Activated CD4-positive, alpha-beta T cell treated with anti-CD3 and anti-CD28 coated beads, Interleukin-2, amount 10 ng/mL, durations not matched to agents 7 days and 5 days (primary cell): ENCODE measurements at regions not wholly inside any gene's neighbourhood (a gene's known extent, or its start where the extent isn't known, plus 50 kb on each side); places are given as distances from the start of the nearest gene placed in this dataset.

Source experiments
- CTCF ChIA-PET: fragments of 350-600 bp; sonication (Branson Sonifier 250); formaldehyde crosslinking; loops from one replicate; lab custom pipeline; 2021; ENCODE audit warnings: antibody characterized with exemption; lab: Charles Lee
- POLR2A ChIA-PET: fragments of 350-600 bp; sonication (Branson Sonifier 250); formaldehyde crosslinking; loops from one replicate; lab custom pipeline; 2021; ENCODE audit warnings: antibody characterized with exemption; lab: Charles Lee
- DNase-seq: peaks from one replicate; pipeline ENCODE4 v3.0.0-alpha.2; 2020
- H3K27ac Mint-ChIP-seq: one replicate; pipeline ENCODE4 v1.8.0; 2021; ENCODE audit warnings: mild to moderate bottlenecking, moderate library complexity, mixed read lengths
- H3K27me3 Mint-ChIP-seq: one replicate; pipeline ENCODE4 v1.8.0; 2021; ENCODE audit warnings: mixed read lengths
- H3K36me3 Mint-ChIP-seq: one replicate; pipeline ENCODE4 v1.8.0; 2021; ENCODE audit warnings: low read depth, mixed read lengths
- H3K4me1 Mint-ChIP-seq: one replicate; pipeline ENCODE4 v1.8.0; 2021; ENCODE audit warnings: mixed read lengths
- H3K4me3 Mint-ChIP-seq: one replicate; pipeline ENCODE4 v1.8.0; 2021; ENCODE audit warnings: mild to moderate bottlenecking, moderate library complexity, mixed read lengths
- H3K9me3 Mint-ChIP-seq: one replicate; pipeline ENCODE4 v1.8.0; 2021; ENCODE audit warnings: mixed read lengths

GRCh38 chr7:25847336-25848070 is 304.5 kb upstream of the NFE2L3 start:
- Mint-ChIP-seq H3K9me3 (no peaks in the 10 kb centered on the region), H3K36me3 (peaks cover 1% of the 10 kb centered on the region), H3K4me1 (peaks cover 6% of the 10 kb centered on the region), H3K4me3 (no peak overlapping the region), H3K27me3 (peaks cover 41% of the 10 kb centered on the region), H3K27ac (no peak overlapping the region)
- CTCF ChIA-PET, result interaction anchor here (0.9 to 1.0 kb wide), 3 partner anchors 9 to 667 kb away, joined by 3 to 4 read pairs (median 4); no protein-coding TSS in a partner anchor
- POLR2A ChIA-PET, result no interaction called here
- no peak for DNase-seq

- ChIA-PET CTCF (no interaction called here), POLR2A (no interaction called here)
- no peak overlapping the region for H3K4me3 Mint-ChIP-seq
- peaks cover 21% of the 10 kb centered on the region for H3K4me1 Mint-ChIP-seq
- H3K9me3 Mint-ChIP-seq, result no peaks in the 10 kb centered on the region
- H3K27ac Mint-ChIP-seq, result no peak overlapping the region
- H3K27me3 Mint-ChIP-seq, result peaks cover 52% of the 10 kb centered on the region
- DNase-seq, result no peak
- peaks cover 3% of the 10 kb centered on the region for H3K36me3 Mint-ChIP-seq
Measured at GRCh38 chr7:25849500-25850184, 302.4 kb upstream of the NFE2L3 start.

- H3K27me3 Mint-ChIP-seq, result peaks cover 57% of the 10 kb centered on the region
- ChIA-PET CTCF (no interaction called here), POLR2A (no interaction called here)
- no peak for DNase-seq
- no peak overlapping the region for H3K4me3 Mint-ChIP-seq
- H3K27ac Mint-ChIP-seq, result no peak overlapping the region
- H3K9me3 Mint-ChIP-seq, result peaks cover 3% of the 10 kb centered on the region
- peaks cover 25% of the 10 kb centered on the region for H3K4me1 Mint-ChIP-seq
- H3K36me3 Mint-ChIP-seq, result peaks cover 3% of the 10 kb centered on the region
Measured at GRCh38 chr7:25850216-25850615, 301.8 kb upstream of the NFE2L3 start.

- no peak for DNase-seq
- peaks cover 28% of the 10 kb centered on the region for H3K4me1 Mint-ChIP-seq
- ChIA-PET CTCF (interaction anchor here (1.0 to 2.4 kb wide), 2 partner anchors 11 to 284 kb away, joined by 3 to 11 read pairs; no protein-coding TSS in a partner anchor), POLR2A (no interaction called here)
- peaks cover 59% of the 10 kb centered on the region for H3K27me3 Mint-ChIP-seq
- no peak overlapping the region for H3K4me3 Mint-ChIP-seq
- H3K27ac Mint-ChIP-seq, result no peak overlapping the region
- H3K36me3 Mint-ChIP-seq, result peaks cover 3% of the 10 kb centered on the region
- peaks cover 3% of the 10 kb centered on the region for H3K9me3 Mint-ChIP-seq
Measured at GRCh38 chr7:25850735-25851134, 301.3 kb upstream of the NFE2L3 start.

GRCh38 chr7:25851332-25852210 is 300.4 kb upstream of the NFE2L3 start:
- CTCF ChIA-PET, result interaction anchor here (0.6 to 2.4 kb wide), 7 partner anchors 8 to 590 kb away, joined by 3 to 11 read pairs (median 3); no protein-coding TSS in a partner anchor
- peak overlapping the region; percentile 58 for H3K4me3 Mint-ChIP-seq
- peaks cover 58% of the 10 kb centered on the region for H3K27me3 Mint-ChIP-seq
- peak; percentile 71 for DNase-seq
- H3K9me3 Mint-ChIP-seq, result peaks cover 3% of the 10 kb centered on the region
- peaks cover 28% of the 10 kb centered on the region for H3K4me1 Mint-ChIP-seq
- POLR2A ChIA-PET, result no interaction called here
- peak overlapping the region; percentile 31 for H3K27ac Mint-ChIP-seq
- H3K36me3 Mint-ChIP-seq, result peaks cover 3% of the 10 kb centered on the region

- H3K36me3 Mint-ChIP-seq, result peaks cover 3% of the 10 kb centered on the region
Measured at GRCh38 chr7:25852211-25852938, 299.6 kb upstream of the NFE2L3 start.

GRCh38 chr7:25852939-25853271 is 299.1 kb upstream of the NFE2L3 start:
- ChIA-PET CTCF (interaction anchor here (2.4 kb wide), 1 partner anchor 9 kb away, joined by 11 read pairs; no protein-coding TSS in a partner anchor), POLR2A (no interaction called here)
- Mint-ChIP-seq H3K27me3 (peaks cover 50% of the 10 kb centered on the region), H3K4me3 (peak overlapping the region; percentile 15), H3K36me3 (peaks cover 3% of the 10 kb centered on the region), H3K27ac (no peak overlapping the region), H3K4me1 (peaks cover 28% of the 10 kb centered on the region), H3K9me3 (peaks cover 3% of the 10 kb centered on the region)
- no peak for DNase-seq

More at GRCh38 chr7:25852211-25852938, 299.6 kb upstream of the NFE2L3 start:
- peak overlapping the region; percentile 31 for H3K27ac Mint-ChIP-seq
- DNase-seq, result no peak
- H3K4me3 Mint-ChIP-seq, result no peak overlapping the region
- POLR2A ChIA-PET, result no interaction called here
- CTCF ChIA-PET, result interaction anchor here (0.6 to 2.4 kb wide), 6 partner anchors 9 to 591 kb away, joined by 3 to 11 read pairs (median 4); no protein-coding TSS in a partner anchor
- peaks cover 3% of the 10 kb centered on the region for H3K9me3 Mint-ChIP-seq
- peaks cover 28% of the 10 kb centered on the region for H3K4me1 Mint-ChIP-seq
- H3K27me3 Mint-ChIP-seq, result peaks cover 50% of the 10 kb centered on the region

GRCh38 chr7:25853314-25853713 is 298.7 kb upstream of the NFE2L3 start:
- peaks cover 50% of the 10 kb centered on the region for H3K27me3 Mint-ChIP-seq
- peaks cover 28% of the 10 kb centered on the region for H3K4me1 Mint-ChIP-seq
- H3K36me3 Mint-ChIP-seq, result peaks cover 3% of the 10 kb centered on the region
- POLR2A ChIA-PET, result no interaction called here
- H3K4me3 Mint-ChIP-seq, result peak overlapping the region; percentile 15
- DNase-seq, result no peak
- CTCF ChIA-PET, result interaction anchor here (2.4 kb wide), 1 partner anchor 9 kb away, joined by 11 read pairs; no protein-coding TSS in a partner anchor
- peaks cover 3% of the 10 kb centered on the region for H3K9me3 Mint-ChIP-seq
- H3K27ac Mint-ChIP-seq, result no peak overlapping the region

GRCh38 chr7:25854059-25854458 is 297.9 kb upstream of the NFE2L3 start:
- H3K4me3 Mint-ChIP-seq, result no peak overlapping the region
- peaks cover 7% of the 10 kb centered on the region for H3K9me3 Mint-ChIP-seq
- ChIA-PET POLR2A (no interaction called here), CTCF (interaction anchor here (1.0 to 1.8 kb wide), 2 partner anchors 9 to 594 kb away, joined by 3 to 5 read pairs; no protein-coding TSS in a partner anchor)
- peaks cover 8% of the 10 kb centered on the region for H3K36me3 Mint-ChIP-seq
- peaks cover 33% of the 10 kb centered on the region for H3K4me1 Mint-ChIP-seq
- DNase-seq, result no peak
- peaks cover 48% of the 10 kb centered on the region for H3K27me3 Mint-ChIP-seq
- no peak overlapping the region for H3K27ac Mint-ChIP-seq

GRCh38 chr7:25854608-25855497 is 297.1 kb upstream of the NFE2L3 start:
- DNase-seq, result peak; percentile 45
- H3K36me3 Mint-ChIP-seq, result peaks cover 14% of the 10 kb centered on the region
- ChIA-PET POLR2A (no interaction called here), CTCF (interaction anchor here (0.9 to 1.8 kb wide), 5 partner anchors 8 to 1306 kb away, joined by 3 to 5 read pairs (median 3); no protein-coding TSS in a partner anchor)
- H3K27me3 Mint-ChIP-seq, result peaks cover 45% of the 10 kb centered on the region
- peaks cover 14% of the 10 kb centered on the region for H3K9me3 Mint-ChIP-seq
- peak overlapping the region; percentile 54 for H3K27ac Mint-ChIP-seq
- H3K4me1 Mint-ChIP-seq, result peaks cover 37% of the 10 kb centered on the region
- no peak overlapping the region for H3K4me3 Mint-ChIP-seq
